HG02970 (cell line): ENCODE measurements at regions not wholly inside any gene's neighbourhood (a gene's known extent, or its start where the extent isn't known, plus 50 kb on each side); places are given as distances from the start of the nearest gene placed in this dataset.

ENCODE experiments used
- ATAC-seq: cut with Tn5 transposase; IDR thresholded peaks from one replicate; pipeline ENCODE4 v1.9.1; 2021; ENCODE audit warnings: mild to moderate bottlenecking, moderate library complexity, moderate number of reproducible peaks; ENCODE audit not compliant: unreplicated experiment, low FRiP score

- no peak for ATAC-seq
Observed at GRCh38 chr5:82388181-82388580, 110.0 kb upstream of the RPS23 start.

DNA sequence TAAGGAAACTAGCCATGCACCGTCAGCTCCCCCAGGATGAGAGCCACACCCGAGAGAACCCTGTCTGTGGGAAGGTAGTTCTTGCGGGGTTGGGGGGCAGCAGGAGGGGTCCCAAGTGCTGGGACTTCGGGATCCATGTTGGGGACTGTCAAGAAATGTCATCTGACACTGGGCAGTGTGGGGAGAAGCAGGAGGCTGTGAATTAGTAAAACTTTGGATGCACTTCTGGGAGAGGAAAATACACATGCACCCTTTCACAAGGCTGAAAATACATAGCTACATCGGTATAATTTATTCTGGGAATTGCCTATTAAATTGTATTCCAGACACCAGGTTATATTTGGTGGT, 109.6 kb upstream of the RPS23 start:
- ATAC-seq, result no peak

GRCh38 chr5:82387001-82387818, 109.1 kb upstream of the RPS23 start:
- no peak for ATAC-seq

GRCh38 chr5:82386576-82386975, 108.4 kb upstream of the RPS23 start:
- no peak for ATAC-seq

GRCh38 chr5:82384034-82384750, 106.0 kb upstream of the RPS23 start:
- ATAC-seq, result no peak

- ATAC-seq, result no peak
Observed at GRCh38 chr5:82381591-82381990, 103.4 kb upstream of the RPS23 start.

DNA sequence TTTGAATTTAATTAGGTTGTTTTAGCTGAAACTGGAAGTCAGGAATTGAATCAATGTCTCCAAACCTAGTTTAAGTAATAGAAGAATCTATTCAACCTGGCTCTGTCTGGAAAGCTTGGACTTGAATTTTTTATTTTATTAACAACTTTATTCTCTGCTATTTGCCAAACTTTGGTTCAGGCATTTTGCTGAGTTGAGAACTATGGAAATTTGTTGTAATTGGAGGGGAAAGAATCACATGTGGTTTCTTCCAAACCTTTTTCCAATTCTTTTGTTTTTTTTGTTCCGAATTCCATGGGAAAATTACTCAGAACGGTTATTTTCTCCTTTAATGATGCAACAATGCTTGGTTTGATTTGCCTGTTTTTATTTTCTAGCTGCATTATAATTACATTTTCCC, 98.2 kb upstream of the RPS23 start:
- ATAC-seq, result no peak

DNA sequence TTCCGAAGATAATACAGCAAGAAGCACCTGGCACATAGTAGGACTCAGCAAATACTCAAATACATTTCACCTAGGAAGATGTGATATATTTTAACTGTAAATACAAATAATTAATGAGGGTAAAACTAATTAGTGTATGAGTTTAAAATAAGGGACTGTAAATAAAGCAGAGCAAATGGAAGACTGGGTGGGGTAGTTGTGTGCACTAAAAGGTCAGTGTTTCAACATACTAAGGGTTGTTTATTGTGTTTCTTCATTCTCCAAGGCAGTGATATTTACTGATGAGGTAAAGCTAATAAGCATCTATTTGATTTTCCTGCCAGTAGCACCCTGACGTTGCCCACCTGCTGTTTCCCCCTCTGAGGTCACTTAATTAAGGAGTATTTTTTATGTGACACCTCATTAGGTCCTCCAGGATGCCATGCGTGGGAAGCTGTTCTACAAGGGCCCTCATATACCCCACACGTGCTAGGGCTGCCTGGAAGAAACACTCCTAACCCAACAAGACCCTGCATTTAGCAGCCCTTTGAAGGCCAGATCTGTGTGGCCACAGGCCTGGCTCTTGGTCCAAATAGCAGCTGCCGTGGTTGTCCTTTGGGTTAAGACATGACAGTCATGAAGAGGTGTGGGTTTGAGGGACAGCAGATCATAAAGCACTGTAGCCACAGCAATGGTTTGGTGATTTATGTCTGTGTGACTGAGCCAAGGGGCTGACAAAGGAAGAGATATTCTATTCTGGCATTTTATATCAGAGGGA, 97.5 kb upstream of the RPS23 start:
- no peak for ATAC-seq

DNA sequence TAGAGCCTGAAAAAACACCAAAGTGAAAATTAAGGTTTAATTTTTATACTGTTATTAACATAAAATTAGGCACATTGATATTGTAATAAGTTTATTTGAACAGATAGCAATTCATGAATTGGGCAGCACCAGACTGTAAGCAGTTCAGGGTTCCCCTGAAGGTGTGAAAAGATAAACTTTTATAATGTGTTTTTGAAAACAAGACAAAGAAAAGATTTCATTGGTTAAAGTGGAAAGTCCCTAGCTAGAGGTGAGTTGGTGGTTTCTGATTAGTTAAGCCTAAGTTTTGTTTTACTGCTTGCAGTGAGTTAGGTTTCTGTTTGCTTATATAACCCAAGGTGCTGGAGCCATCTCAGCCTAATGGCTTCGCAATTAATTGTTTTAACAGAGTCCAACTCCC, 96.5 kb upstream of the RPS23 start:
- ATAC-seq, result no peak

- ATAC-seq, result no peak
Observed at GRCh38 chr5:82367930-82368329, 89.8 kb upstream of the RPS23 start.

DNA sequence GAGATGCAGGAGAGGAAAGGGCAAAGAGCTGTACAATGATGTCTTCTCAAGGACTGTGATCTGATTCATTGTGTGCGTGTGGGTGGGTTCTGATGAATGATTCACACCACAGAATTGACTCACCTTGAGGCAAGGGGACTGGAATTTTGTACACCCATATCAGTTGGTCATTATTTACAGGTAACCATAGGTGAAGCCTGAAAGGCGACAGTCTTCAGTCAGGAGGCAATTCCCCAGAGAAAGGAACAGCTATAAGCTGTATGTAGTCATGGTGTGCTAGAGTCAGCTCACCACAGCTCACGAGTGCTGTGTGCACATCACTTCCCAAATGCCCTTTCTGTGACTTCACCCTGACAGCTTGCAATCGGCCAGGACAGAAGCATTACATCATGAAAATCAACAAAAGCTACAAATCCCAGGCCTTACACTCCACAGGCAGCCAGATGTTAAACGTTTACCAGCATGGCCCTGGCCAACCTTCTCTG, 87.6 kb upstream of the RPS23 start:
- no peak for ATAC-seq

GRCh38 chr5:82365026-82365425, 86.9 kb upstream of the RPS23 start:
- no peak for ATAC-seq

- ATAC-seq, result no peak
Observed at GRCh38 chr5:82364497-82364896, 86.3 kb upstream of the RPS23 start.

- no peak for ATAC-seq
Observed at GRCh38 chr5:82363524-82363923, 85.4 kb upstream of the RPS23 start.

DNA sequence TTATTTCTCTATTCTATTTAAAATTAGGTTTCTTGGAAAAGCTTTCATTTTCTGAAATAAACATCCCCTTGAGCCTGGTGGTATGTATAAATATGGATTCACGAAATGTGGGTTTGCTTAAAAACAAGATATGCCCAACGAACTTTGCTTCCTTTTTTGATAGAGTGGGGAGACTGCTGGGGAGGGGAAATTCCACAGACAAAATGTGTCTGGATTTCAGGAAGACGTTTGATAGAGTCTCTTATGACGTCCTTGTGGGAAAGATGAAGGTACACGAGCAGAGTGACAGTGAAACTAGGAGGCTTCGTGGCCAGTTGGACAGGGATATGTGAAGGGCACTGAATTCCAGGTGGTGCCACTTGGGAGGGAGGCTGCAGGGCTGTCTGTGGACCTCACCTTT, 84.5 kb upstream of the RPS23 start:
- no peak for ATAC-seq

DNA sequence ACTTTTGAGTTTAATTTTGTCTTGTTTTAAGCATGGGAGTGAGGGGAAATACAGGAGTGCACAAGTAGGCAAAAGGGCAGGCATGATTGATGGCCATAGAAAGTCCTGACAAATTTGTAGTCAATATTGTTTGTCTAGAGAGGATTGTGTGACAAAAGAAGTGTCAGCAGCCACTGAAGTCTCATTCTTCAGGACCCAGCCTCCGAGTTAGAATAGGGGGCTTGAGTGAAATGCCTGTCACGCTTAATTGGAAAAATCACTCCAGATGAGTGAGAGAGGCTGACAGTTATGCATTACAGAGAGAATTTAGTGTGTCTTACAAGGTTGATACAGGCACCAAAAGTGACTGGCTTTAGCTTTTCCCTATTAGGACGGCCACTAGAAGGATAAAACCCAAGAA, 81.9 kb upstream of the RPS23 start:
- no peak for ATAC-seq

GRCh38 chr5:82359272-82359671, 81.1 kb upstream of the RPS23 start:
- ATAC-seq, result no peak

GRCh38 chr5:82358457-82358856, 80.3 kb upstream of the RPS23 start:
- no peak for ATAC-seq

- no peak for ATAC-seq
Observed at GRCh38 chr5:82356808-82357671, 78.9 kb upstream of the RPS23 start.

DNA sequence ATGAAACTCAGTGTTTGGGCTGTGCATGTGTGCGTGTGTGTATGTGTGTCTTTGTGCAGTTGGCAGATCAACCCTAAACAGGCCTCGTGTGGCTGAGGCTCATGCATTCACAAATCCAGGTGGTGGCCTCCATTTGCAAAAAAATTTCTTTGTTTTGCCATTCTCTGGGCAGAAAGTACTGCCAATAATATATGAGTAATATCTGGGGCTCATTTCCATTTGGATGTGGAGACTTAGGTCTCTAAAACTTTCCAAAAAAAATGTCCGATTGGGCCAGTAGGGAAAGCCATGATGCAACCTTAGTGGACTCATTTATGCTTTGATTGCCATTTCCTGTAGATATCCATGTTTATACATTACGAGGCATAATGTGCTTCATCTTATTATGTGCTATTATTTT, 77.9 kb upstream of the RPS23 start:
- ATAC-seq, result no peak
